Activated CD8-positive, alpha-beta T cell treated with anti-CD3 and anti-CD28 coated beads for 36 hours (primary cell): ENCODE measurements at regions not wholly inside any gene's neighbourhood (a gene's known extent, or its start where the extent isn't known, plus 50 kb on each side); places are given as distances from the start of the nearest gene placed in this dataset.
"Not testable (repeated sequence)": the region's sequence is repeated elsewhere in the genome, so short reads cannot be mapped to it uniquely, and the experiment has no call there.

Experiments used
- ATAC-seq: fragments of 200-7000 bp; cut with Tn5 transposase; one replicate; pipeline ENCODE4 v1.10.0; 2021; ENCODE audit warnings: mild to moderate bottlenecking, moderate library complexity
- CTCF ChIA-PET: fragments of 350-600 bp; sonication (Branson Sonifier 250); formaldehyde crosslinking; loops from one replicate; lab custom pipeline; 2021; ENCODE audit warnings: antibody characterized with exemption; lab: Charles Lee
- POLR2A ChIA-PET: fragments of 350-600 bp; sonication (Branson Sonifier 250); formaldehyde crosslinking; loops from one replicate; lab custom pipeline; 2021; ENCODE audit warnings: antibody characterized with exemption; lab: Charles Lee
- DNase-seq: peaks from one replicate; pipeline ENCODE4 v3.0.0-alpha.2; 2020
- H3K27ac Mint-ChIP-seq: one replicate; pipeline ENCODE4 v1.8.0; 2021; ENCODE audit warnings: mild to moderate bottlenecking, mixed read lengths
- H3K27me3 Mint-ChIP-seq: one replicate; pipeline ENCODE4 v1.8.0; 2021; ENCODE audit warnings: mixed read lengths
- H3K36me3 Mint-ChIP-seq: one replicate; pipeline ENCODE4 v1.8.0; 2021; ENCODE audit warnings: low read depth, mixed read lengths
- H3K4me1 Mint-ChIP-seq: one replicate; pipeline ENCODE4 v1.8.0; 2021; ENCODE audit warnings: low read depth, mixed read lengths
- H3K4me3 Mint-ChIP-seq: one replicate; pipeline ENCODE4 v1.8.0; 2021; ENCODE audit warnings: mild to moderate bottlenecking, moderate library complexity, mixed read lengths
- H3K9me3 Mint-ChIP-seq: one replicate; pipeline ENCODE4 v1.8.0; 2021; ENCODE audit warnings: mixed read lengths
- intact Hi-C: fragments of 100-400 bp; cut with micrococcal nuclease; formaldehyde crosslinking; loops from one replicate; pipeline ENCODE4 v1.10.0; 2022
- TF ChIP-seq, protein P1 (sequence below): fragments of 200-600 bp; IDR thresholded peaks from one replicate; pipeline ENCODE4 v1.8.0; 2022; ENCODE audit warnings: antibody characterized with exemption, mild to moderate bottlenecking

- H3K9me3 Mint-ChIP-seq, result peaks cover 11% of the 10 kb centered on the region
These were observed 262.2 kb downstream of the PARM1 start for GRCh38 chr4:75195111-75195510.

GRCh38 chr4:75194180-75194579 is 261.3 kb downstream of the PARM1 start:
- H3K9me3 Mint-ChIP-seq, result peaks cover 11% of the 10 kb centered on the region
- TF ChIP-seq, protein P1, sequence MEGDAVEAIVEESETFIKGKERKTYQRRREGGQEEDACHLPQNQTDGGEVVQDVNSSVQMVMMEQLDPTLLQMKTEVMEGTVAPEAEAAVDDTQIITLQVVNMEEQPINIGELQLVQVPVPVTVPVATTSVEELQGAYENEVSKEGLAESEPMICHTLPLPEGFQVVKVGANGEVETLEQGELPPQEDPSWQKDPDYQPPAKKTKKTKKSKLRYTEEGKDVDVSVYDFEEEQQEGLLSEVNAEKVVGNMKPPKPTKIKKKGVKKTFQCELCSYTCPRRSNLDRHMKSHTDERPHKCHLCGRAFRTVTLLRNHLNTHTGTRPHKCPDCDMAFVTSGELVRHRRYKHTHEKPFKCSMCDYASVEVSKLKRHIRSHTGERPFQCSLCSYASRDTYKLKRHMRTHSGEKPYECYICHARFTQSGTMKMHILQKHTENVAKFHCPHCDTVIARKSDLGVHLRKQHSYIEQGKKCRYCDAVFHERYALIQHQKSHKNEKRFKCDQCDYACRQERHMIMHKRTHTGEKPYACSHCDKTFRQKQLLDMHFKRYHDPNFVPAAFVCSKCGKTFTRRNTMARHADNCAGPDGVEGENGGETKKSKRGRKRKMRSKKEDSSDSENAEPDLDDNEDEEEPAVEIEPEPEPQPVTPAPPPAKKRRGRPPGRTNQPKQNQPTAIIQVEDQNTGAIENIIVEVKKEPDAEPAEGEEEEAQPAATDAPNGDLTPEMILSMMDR, result no peak
- H3K36me3 Mint-ChIP-seq, result no peaks in the 10 kb centered on the region
- no peaks in the 10 kb centered on the region for H3K4me1 Mint-ChIP-seq
- ChIA-PET CTCF (no interaction called here), POLR2A (no interaction called here)
- H3K4me3 Mint-ChIP-seq, result no peak overlapping the region
- ATAC-seq (no peak), DNase-seq (no peak)
- no peaks in the 10 kb centered on the region for H3K27me3 Mint-ChIP-seq
- no peak overlapping the region for H3K27ac Mint-ChIP-seq
- intact Hi-C loops, result no loop called here

More at GRCh38 chr4:75195111-75195510, 262.2 kb downstream of the PARM1 start:
- Mint-ChIP-seq H3K4me1 (no peaks in the 10 kb centered on the region), H3K27me3 (no peaks in the 10 kb centered on the region), H3K4me3 (no peak overlapping the region), H3K36me3 (no peaks in the 10 kb centered on the region), H3K27ac (no peak overlapping the region)
- TF ChIP-seq, protein P1, result no peak
- no peak for ATAC-seq
- ChIA-PET CTCF (no interaction called here), POLR2A (no interaction called here)
- DNase-seq, result no peak
- intact Hi-C loops, result no loop called here

DNA sequence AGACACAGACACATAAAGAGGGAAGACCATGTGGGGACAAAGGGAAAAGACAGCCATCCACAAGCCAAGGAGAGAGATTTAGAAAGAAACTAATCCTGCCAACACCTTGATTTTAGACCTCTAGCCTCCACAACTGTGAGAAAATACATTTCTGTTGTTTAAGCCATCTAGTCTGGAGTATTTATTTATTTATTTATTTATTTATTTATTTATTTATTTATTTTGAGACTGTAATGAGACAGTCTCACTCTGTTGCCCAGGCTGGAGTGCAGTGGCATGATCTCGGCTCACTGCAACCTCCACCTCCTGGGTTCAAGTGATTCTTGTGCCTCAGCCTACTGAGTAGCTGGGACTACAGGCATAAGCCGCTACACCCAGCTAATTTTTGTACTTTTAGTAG is 259.3 kb downstream of the PARM1 start:
- H3K36me3 Mint-ChIP-seq, H3K9me3 Mint-ChIP-seq, H3K27ac Mint-ChIP-seq, CTCF ChIA-PET, DNase-seq, ATAC-seq, H3K4me1 Mint-ChIP-seq, H3K4me3 Mint-ChIP-seq, H3K27me3 Mint-ChIP-seq, POLR2A ChIA-PET, intact Hi-C loops: not testable (repeated sequence)

GRCh38 chr4:75189711-75190335 is 256.9 kb downstream of the PARM1 start:
- TF ChIP-seq, protein P1, result no peak
- intact Hi-C loops, result no loop called here
- Mint-ChIP-seq H3K27me3 (no peaks in the 10 kb centered on the region), H3K4me1 (no peaks in the 10 kb centered on the region), H3K4me3 (no peak overlapping the region), H3K27ac (no peak overlapping the region), H3K36me3 (no peaks in the 10 kb centered on the region), H3K9me3 (no peaks in the 10 kb centered on the region)
- POLR2A ChIA-PET, result no interaction called here
- no peak for DNase-seq
- ATAC-seq, result no peak
- CTCF ChIA-PET, result no interaction called here

- DNase-seq (no peak), ATAC-seq (no peak)
- POLR2A ChIA-PET, result no interaction called here
- no peaks in the 10 kb centered on the region for H3K4me1 Mint-ChIP-seq
- peaks cover 6% of the 10 kb centered on the region for H3K9me3 Mint-ChIP-seq
- intact Hi-C loops, result no loop called here
- TF ChIP-seq, protein P1, result no peak
- H3K27ac Mint-ChIP-seq, result no peak overlapping the region
- H3K27me3 Mint-ChIP-seq, result no peaks in the 10 kb centered on the region
- no peaks in the 10 kb centered on the region for H3K36me3 Mint-ChIP-seq
- CTCF ChIA-PET, result no interaction called here
- H3K4me3 Mint-ChIP-seq, result no peak overlapping the region
These were observed 248.2 kb downstream of the PARM1 start for GRCh38 chr4:75180790-75181776.
